ENCODE measurements at regions not wholly inside any gene's neighbourhood (a gene's known extent, or its start where the extent isn't known, plus 50 kb on each side); places are given as distances from the start of the nearest gene placed in this dataset.

DNA sequence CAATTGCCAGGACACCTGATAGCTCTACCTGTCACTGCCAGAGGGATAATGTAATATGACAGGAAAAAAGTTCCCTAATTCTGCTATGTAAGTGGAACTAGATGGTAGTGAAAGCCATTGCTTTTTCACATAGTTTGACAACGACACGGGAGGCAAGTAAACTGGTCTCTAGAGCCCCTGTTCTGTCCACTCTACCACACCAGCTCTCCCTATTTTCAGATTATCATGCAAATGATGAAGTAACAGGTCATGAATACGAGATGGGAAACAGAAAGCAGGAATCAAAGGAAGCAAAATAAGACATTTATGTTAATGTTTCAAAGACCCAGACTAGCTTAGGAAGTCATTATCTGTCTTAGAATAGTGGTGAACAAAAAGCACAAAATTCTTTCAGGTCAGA is 56.2 kb downstream of the TAF11L14 start:
- intact Hi-C loops (cut with DNase I): no loop called here
- DNase-seq (ENCODE audit: missing footprints) (no peak), ATAC-seq (no peak)

DNA sequence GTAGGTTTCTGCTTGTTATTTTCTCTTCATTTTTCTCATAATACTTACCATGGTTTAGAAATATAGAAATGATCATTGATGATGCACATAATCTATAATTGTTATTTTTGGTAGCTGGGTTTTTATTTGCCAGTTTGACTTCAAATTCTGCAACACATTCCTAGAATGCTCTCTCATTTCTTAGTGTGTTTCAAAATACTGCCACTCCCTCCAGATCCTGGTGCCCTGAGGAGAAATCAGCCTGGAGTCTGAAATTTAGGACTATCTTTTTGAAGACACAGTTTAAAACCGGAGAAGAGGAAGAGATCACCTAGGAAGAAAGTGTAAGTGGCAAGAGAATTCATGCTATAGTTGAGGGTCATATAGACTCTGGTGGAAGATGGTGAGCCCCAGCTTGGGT is 57.5 kb downstream of the TAF11L14 start:
- DNase-seq (ENCODE audit: missing footprints) (no peak), ATAC-seq (no peak)
- intact Hi-C loops (cut with DNase I): no loop called here

DNA sequence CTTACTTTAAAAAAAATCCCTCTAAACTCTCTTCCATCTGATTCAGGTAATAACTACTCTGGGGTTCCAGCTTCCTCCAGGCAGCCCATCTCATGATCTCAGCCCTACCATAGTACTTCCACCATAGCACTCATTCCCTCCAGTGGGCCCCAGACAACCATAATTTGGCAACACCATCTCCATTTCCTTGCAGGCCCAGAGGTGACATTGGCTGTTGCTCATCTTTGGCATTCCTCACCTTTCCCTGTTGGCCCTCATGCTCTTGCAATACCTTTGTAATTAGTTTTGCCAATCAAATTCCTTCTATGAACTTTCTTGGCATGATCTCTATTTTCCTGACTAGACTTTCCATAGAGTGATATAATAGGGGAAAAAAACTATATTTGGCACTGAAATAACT is 60.1 kb downstream of the TAF11L14 start:
- intact Hi-C loops (cut with DNase I): no loop called here
- DNase-seq (ENCODE audit: missing footprints) (no peak), ATAC-seq (no peak)

DNA sequence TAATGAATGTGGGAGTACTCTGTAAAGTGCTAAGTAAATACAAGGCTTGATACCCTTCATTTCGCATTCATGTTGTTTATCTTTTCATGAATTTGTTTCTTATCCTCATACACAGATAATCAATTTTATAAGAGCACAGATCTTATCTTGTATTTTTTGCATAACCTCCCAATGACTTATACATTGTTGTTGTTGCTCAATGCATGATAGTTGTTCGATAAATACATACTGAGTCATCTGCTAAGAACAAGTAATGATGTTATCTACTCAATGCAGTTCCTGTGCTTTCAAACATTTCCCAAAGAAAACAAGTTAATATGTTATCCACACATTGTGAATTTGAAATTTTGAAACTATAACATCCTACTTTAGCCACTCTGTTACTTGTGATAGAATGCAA is 60.7 kb downstream of the TAF11L14 start:
- DNase-seq (ENCODE audit: missing footprints): no peak
- no peak for ATAC-seq
- intact Hi-C loops (cut with DNase I): no loop called here

DNA sequence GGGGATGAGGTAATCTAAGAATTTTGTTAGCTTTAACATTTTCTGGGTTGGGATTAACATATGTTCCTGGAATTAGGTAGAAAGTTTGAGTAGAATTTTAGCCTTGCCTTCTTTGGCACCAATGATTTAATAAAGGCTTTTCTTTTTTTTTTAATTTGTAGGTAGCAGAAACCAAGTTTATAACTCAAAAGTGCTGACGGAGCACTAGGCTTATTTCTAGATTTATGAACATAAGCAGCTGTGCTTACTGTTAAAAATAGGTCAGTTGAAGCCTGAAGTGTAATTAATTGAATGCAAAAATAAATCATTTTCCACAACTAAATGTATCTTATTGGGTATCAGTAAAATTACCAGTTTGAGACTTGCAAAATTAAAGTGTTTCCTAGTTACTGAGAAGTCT is 62.4 kb downstream of the TAF11L14 start:
- DNase-seq (ENCODE audit: missing footprints) (no peak), ATAC-seq (no peak)
- intact Hi-C loops (cut with DNase I): no loop called here

DNA sequence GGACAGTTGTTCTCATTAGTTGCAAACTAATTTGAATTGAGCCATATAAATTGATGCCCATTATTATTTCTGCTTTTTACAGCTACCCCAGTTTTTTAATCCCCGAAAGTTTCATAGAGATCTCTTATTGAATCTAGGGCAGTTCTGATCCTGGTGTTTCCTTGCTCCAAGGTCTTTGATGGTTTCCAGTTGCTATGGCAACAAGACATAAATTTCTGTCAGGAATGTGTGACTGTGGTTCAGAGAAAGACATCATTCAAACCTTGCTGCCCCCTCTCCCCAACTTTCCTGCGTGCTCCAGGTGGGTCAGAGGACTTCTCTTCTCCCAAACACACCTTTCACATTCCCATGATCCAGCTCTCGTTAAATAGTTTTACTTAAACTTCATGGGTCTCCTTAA is 63.4 kb downstream of the TAF11L14 start:
- DNase-seq (ENCODE audit: missing footprints): no peak
- intact Hi-C loops (cut with DNase I): no loop called here
- ATAC-seq: no peak

DNA sequence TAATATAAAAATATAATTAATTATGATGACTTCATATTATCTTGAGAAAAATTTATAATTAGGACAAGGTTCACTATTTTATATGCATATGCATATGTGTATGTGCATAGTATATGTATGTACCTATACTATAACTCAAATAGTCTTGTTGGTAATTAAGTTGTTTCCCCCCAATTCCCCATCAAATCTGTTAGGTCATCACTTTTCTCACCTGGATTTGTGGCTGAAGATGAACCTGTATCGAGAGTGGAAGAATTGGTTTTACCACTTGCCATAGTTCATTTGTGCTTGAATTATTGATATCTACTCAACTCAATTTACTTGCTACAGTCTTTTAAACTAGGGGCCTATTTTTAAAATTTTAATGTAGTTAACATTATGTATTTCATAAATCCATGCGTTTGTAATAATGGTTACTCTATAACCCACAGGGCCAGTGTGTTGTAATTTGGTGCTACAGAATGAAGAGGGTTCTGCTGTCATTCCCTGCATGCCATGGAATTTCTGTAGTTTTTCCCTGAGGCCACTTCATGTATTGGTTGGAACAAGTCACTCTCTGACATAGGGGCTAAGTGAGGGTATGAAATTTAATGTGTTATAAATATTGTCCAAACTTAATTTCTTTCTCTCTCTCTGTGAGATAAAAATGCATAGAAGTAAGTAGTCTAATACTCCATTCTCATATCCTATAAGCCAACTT is 74.9 kb downstream of the TAF11L14 start:
- DNase-seq (ENCODE audit: missing footprints) (no peak), ATAC-seq (no peak)
- intact Hi-C loops (cut with DNase I): no loop called here

DNA sequence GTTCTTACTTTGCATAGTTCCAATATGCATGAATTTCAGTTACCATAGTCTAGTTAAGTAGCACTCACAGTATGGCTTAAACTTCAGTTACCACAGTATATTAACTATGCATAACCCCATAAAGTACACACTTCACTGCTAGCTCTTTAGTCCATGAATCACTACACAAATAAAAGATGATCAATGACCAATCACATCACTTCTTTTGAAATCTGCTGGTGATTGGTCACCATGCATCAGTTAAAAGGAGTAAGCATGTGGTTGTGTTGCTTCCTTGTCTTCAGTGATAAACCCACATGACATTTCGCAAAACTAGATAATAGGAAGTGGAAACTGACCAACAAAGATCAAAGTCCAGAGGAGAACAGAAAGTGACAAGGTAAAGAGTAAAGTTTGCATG is 79.0 kb downstream of the TAF11L14 start:
- ATAC-seq: no peak
- intact Hi-C loops (cut with DNase I): no loop called here
- no peak for DNase-seq (ENCODE audit: missing footprints)

DNA sequence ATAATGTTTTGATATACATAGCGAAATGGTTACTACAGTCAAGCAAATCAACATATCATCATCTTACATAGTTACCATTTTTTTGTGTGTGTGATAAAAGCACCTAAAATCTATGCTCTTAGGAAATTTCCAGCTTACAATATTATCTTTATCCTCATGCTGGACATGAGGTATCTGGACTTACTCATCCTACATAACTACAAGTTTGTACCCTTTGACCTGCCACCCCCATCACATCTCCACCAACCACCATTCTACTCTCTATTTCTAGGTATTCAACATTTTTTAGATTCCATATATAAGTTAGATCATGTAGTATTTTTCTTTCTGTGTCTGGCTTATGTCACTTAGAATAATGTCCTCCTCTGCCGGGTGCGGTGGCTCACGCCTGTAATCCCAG is 79.9 kb downstream of the TAF11L14 start:
- no peak for ATAC-seq
- DNase-seq (ENCODE audit: missing footprints): no peak
- intact Hi-C loops (cut with DNase I): no loop called here

DNA sequence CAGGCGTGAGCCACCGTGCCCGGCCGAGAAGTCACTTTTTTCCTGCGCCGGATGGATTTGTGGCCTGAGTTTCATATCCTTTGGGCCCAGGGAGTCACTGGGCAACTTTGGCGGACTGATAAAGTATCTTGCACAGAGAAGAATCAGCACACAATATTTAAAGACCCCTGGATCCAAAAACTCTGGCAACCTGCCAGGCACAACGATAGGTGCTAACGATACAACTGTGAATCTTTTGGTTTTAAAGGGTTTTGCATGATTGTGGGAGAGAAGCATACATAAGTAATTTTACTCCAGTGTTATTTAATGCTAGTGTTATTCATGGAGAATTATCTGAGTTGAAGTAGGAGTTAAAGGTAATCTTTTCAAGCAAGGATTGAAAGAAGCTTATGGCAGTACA is 85.3 kb downstream of the TAF11L14 start:
- no peak for ATAC-seq
- intact Hi-C loops (cut with DNase I): no loop called here
- DNase-seq (ENCODE audit: missing footprints): no peak

DNA sequence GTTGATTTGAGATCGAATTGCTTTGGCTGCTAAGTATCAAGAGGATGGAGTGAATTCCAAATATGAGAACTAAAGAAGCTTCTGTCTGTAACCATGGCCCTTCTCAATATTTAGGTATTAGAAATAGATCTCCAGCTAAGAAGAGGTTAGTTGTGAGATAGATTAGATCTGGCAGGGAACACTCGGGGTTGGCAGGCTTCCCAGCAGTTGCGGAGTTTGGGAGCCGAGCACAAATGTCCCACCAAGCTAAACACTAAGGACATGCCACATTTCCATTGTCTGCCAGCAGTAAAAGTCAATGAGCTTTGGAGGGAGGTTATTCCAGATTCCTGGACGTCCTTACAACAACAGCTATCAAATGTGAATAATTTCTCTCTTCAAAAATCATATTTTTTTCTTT is 85.8 kb downstream of the TAF11L14 start:
- ATAC-seq (no peak), DNase-seq (ENCODE audit: missing footprints) (no peak)
- intact Hi-C loops (cut with DNase I): no loop called here

DNA sequence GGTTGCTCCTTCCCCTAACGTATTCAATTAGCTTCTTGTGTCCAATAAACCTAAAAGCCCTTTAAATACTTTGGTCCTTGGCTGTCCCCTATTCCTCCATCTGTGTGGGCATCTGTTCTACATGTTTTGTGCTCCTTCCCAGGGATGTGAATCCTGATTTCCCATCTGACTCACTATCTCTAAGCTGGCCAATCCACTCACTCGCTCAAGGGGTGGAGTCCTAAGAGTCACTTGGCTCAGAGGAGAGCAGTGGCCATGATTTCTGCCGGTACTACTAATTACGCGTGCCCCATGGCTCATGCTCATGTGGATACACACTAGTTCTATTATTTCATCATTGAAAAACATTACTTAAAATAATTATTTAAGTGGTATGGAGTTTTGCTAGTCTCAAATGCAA is 89.6 kb downstream of the TAF11L14 start:
- intact Hi-C loops (cut with DNase I): no loop called here
- no peak for DNase-seq (ENCODE audit: missing footprints)
- ATAC-seq: no peak

DNA sequence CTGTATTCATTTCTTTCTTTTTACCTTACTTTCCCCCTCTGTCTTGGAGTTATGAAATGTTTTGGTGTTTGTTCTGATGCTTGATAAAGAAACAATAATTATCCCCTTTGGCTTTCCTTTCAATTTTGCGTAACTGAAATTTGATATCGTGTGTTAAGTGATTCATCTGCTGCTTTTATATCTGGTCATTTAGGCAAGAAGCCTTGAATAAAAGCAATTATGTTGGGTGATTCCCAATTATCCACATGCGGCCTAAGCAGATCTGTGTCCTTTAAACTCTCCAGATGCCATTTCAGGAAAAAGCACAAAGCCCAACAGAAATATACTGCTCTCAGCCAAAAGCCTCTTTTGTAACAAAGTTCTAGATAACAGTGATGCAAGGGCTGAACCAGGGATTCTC is 92.8 kb downstream of the TAF11L14 start:
- DNase-seq (ENCODE audit: missing footprints) (no peak), ATAC-seq (no peak)
- intact Hi-C loops (cut with DNase I): no loop called here

DNA sequence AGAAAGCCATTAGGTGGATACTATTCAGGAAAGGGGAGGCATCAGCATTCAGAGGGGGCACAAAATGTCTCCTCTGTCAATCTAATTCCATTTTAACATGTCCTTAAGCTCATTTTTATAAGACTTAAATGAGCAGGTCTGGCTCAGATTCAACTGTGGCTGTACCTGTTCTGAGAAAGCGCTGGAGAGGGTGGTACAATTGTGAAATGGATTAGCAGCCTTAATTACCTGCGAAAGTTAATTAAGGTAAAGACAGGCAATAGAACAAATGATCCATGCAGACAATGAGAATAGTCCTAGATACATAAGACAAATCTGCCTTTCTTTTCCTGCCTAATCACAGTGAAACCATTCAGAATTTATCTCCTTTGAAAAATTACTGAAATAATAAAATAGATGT is 96.2 kb downstream of the TAF11L14 start:
- intact Hi-C loops (cut with DNase I): no loop called here
- no peak for DNase-seq (ENCODE audit: missing footprints)
- ATAC-seq: no peak

DNA sequence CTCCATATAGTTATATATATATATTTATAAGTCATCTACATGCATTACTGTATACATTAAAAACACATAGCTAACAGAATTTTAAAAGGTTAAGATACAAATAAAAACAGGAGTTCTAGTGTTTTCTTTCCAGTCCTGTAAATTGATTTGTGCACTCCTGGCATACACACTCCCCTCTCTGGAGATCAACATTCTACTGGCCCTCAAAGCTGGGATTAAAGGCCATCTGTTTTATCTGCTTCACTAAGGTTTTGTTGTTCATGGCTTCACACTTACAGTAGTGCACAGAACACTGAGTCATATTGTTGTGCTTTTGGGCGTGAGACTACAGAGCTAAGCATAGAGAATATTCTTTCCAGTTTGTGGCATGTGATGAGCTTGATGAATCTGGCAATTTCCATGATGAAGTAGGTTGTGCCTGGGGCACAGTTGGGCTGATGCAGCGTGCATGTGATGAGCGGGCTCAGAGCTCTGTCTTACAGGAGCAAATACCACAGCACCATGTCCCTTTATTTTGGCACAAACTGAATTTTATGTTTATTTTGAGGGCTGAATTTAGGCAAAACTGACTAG is 98.2 kb downstream of the TAF11L14 start:
- no peak for DNase-seq (ENCODE audit: missing footprints)
- intact Hi-C loops (cut with DNase I): no loop called here
- ATAC-seq: no peak

DNA sequence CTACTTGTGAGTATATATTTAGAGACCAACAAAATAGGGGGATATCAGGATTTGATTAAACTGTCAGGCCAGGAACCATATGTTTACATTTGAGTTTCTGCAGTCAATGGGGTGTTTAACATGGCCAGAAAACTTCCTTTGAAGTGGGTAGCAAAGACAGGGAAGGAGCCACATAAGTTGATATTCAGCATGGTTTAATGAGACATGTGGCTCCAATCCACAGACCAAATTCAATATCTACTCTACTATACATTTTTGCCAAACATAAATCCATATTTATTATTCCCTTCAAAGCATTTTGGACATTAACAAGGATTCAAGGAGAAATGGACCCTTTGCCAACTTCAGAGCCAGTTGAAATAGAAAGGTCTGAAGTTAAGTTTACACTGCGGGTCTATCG is 99.8 kb downstream of the TAF11L14 start:
- ATAC-seq: no peak
- intact Hi-C loops (cut with DNase I): no loop called here
- no peak for DNase-seq (ENCODE audit: missing footprints)

DNA sequence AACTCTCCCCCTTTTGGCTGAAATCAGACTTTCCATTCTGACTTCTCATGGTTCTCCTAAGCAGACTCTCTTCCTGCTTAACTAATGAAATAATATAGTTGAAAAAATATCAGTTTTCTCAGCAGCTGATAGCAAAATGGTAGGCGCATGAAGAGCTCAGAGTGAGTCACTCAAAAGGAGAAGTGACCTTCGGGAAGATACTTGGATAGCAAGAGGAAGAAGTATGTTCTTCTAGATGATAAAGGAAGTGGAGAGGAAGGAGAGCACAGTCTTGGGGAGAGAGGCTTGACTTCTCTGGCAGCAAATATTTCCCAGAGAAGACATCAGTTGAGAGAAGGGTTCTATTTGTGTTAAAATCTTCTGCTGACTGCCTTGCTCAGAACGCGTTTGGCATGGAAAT is 101.5 kb downstream of the TAF11L14 start:
- intact Hi-C loops (cut with DNase I): no loop called here
- no peak for ATAC-seq
- no peak for DNase-seq (ENCODE audit: missing footprints)

DNA sequence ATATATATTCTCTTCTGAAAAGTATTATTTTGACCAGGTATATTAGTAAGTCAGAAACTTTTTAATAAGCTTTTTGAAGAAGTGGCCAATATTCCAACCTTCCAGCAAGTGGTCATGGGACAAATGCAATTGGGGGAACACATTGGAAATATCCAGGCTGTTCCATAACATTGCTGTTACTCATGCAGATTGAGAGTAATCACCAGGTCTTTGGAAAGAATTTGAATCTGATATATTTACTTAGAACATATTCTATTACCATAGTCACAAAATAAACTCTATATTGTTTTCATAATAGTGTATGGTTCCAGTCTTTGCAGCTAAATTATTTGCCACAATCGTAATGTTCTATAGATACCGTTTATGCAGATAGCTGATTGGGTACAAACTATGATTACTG is 102.8 kb downstream of the TAF11L14 start:
- intact Hi-C loops (cut with DNase I): no loop called here
- ATAC-seq (no peak), DNase-seq (ENCODE audit: missing footprints) (no peak)

DNA sequence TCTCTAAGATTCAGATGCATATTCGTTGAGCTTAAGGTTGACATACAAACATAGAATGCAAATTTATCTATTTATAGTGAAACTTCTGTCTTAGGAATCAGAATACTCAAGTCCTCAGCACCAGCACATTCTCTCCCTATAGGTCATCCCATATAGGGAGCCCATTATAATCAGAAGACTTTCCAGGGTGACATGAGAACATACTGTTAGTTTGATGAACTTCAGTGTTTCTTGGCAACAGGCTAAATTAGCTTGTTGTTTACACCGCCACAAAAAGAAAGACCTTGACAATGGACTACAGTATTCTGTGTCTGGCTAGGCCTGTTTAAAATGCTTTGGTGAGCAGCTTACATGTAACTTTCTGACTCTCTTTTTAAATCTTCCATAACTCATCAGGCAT is 104.2 kb downstream of the TAF11L14 start:
- DNase-seq (ENCODE audit: missing footprints) (no peak), ATAC-seq (no peak)
- intact Hi-C loops (cut with DNase I): no loop called here

DNA sequence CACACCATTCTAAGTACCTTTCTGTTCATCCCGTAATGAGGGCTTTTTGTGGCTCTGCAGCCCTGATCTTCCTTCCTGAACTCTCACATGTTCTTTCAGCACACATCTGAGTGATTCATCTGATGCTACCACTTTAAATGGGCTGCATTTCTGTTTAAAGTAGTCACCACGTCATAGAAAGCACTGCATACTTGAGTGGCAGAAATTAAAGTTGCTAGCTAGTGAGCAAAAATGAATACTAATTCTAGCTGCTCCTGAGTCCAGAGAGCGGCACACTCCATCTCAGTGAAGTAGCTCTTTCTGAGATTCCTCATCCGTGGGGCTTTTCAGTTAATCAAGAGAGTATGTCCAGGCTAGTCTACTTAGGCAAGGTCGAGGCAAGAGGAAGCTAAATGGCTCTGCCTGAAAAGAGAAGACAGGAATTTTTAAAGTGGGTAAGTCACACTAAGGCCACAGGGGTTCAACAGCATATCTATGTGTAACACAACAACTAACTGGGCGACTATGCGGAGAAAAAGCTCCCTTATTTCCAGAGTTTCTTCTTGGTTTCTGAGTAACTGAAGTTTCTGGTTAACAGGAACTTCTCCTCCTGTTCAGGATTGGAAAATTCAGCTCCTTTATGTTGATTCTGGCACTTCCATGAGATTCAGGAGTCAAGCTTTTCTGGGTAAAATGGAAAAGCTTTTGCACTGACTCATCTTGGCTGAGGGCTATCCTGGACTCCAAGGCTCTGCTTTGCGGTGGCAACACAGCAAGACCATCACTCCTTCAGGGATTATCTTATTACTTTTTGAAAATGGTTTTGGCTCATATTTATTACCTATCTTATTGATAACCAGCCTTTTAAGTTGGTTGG is 109.5 kb downstream of the TAF11L14 start:
- no peak for DNase-seq (ENCODE audit: missing footprints)
- intact Hi-C loops (cut with DNase I): no loop called here
- ATAC-seq: no peak

Data from Right ventricle myocardium inferior (tissue), 1 donor.